NCI-H82 treated with DMSO at 0.1 percent for 48 hours (cell line): ENCODE measurements at regions not wholly inside any gene's neighbourhood (a gene's known extent, or its start where the extent isn't known, plus 50 kb on each side); places are given as distances from the start of the nearest gene placed in this dataset.
A peak's percentile ranks its signal among the peaks of the same experiment; 100 is the strongest.

Experiments
- DNase-seq: peaks from one replicate; lab custom pipeline; 2025; ENCODE audit not compliant: unreplicated experiment; lab: John Stamatoyannopoulos, UW

DNA sequence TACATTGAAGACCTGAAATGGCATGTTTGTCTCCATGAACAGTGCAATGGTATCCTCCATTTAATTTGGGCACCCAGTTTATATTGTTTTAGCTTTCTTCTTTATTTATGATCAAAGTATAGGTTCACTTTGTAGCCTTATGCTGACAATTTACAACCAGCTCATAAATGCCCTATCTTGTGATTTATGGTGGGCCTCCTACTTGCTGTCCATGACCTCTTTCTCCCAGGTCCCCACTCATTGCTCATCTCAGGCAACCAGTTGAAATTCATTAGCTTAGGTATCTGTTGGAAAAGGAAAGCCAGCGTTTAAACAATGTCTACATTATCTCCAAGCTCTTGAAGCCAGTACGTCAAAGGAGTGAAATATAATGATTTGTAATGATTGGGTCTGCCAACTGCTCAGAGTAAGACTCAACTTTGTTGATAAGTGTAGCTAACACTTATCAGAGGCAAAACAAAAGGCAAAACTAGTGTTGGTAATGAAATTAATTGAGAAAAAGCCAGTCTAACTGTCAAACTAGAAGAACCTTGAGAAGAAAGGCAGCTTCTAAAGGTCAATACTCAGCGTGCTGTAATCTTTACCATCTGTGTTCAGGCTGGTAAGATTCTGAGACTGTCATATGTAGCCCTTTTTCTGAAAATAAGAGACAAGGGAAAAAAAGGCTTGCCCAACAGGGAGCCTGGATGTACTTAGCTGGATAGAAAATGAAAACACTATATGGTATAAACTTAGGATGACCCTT, 695.9 kb downstream of the EPHA4 start:
- DNase-seq = no peak

DNA sequence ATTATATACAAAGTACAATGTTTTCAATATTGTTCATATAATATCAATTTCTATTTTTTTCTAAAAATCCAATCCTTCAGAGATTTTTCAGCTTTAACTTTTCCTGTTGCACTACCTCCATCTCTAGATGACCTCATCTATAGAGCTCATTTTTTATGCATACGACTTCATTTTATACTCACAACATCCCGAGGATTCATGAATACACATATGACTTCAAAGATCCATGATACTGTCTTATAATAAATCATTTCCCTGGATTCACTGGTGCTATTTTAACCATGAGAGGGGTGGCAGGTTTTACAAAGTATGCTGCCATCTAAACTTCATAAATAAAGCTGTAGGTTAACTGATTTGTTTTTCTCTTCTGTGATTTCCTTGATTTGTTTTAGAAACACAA, 694.6 kb downstream of the EPHA4 start:
- DNase-seq = no peak

DNA sequence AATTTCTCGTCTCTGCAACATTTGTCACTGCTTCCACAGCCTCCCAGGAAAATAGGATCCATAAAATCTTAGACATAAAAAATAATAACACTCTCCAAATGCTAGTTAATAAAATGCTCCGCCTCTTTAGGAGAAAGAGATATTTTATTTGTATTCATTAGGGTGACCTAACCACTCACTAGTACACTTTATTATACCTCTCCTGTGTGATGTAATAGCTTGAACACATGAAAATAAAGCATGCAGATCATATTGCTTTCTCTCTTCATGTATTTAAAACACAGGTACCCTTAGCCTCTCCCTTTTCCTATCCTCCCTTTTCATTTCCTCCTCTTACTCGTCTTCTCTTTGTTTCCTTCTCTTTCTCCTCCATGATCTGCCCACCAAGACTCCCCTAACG, 694.2 kb downstream of the EPHA4 start:
- no peak for DNase-seq

DNA sequence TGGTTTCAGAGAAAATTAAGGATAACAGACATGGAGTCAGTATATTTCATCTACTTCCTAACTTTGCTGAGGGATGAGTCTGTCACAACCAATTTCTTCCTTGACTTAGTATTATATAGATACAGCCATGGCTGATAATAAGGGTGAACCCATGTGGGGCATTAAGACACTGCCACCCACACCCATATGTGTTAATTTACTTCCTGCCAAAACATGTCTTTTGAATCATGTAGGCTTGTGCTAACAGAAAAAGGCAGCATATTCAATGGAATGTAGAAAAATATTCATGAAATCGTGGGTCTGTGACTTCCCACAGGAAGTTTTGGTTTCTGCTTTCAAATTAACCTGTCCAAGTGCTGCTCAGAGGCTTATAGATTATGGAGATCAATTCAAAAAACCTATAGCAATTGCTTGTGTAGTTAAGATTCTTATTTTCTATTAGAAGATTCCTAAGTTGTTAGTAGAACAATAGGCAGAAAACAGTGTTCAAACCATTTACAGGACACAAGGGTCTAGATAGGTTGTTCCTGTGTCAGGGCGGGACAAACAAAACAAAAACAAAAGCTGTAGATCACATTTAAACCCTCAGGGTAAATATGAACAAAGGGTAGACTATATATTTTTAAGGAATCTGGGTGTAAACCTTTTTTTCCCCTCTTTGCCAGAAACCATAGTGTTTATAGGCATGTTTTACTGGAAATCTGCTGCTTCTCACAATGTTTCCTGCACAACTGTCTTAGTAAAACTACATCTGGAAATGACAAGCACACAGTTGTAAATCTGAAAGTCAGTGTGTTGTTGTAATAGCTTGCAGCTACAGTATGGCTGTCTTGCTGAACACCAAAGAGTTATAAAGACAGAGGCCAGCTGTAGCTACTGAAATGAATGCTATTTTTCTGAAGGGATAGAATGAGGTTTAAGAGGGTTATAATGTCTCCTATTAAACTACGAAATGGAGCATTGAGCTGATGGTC, 691.2 kb downstream of the EPHA4 start:
- no peak for DNase-seq

DNA sequence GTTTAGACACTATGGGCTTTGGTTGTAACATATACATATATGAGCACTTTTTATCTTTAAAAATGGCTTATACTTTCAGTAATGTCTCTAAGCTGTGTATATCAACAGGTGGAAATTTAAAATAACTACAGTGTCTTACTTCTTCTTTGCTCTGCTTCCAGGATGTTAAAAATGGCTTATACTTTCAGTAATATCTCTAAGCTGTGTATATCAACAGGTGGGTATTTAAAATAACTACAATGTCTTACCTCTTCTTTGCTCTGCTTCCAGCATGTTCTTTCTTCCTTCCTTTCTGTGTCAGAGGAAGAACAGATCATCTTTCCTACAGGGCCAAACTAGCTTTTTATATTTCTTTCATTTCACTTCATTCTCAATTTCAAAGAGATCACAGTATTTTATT, 689.6 kb downstream of the EPHA4 start:
- DNase-seq = no peak

- DNase-seq = no peak
Measured at GRCh38 chr2:220885593-220885992, 686.5 kb downstream of the EPHA4 start.

DNA sequence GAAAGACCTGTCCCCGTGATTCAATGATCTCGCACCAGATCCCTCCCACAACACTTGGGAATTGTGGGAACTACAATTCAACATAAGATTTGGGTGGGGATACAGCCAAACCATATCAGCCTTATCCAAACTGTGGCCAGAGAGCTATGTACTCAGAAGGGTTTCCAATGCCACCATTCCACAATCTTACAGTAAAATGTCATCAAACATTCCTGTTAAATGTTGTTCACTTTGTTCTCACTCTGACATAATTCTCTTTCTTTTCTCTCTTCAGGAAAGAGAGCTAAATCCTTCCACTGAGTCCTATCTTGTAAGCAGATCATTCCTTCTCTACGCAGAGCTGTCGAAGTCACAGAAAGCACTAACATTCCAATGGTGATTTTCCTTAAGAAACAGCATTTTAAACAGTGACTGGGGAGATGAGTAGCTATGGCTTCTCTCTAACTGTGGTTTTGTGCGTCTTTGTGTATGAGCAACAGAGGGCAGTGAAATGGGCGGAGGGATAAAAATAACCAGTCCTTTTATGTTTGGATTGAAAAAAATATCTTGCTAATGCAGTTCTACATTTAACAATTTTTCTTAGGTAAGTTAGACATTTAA, 684.7 kb downstream of the EPHA4 start:
- no peak for DNase-seq

DNA sequence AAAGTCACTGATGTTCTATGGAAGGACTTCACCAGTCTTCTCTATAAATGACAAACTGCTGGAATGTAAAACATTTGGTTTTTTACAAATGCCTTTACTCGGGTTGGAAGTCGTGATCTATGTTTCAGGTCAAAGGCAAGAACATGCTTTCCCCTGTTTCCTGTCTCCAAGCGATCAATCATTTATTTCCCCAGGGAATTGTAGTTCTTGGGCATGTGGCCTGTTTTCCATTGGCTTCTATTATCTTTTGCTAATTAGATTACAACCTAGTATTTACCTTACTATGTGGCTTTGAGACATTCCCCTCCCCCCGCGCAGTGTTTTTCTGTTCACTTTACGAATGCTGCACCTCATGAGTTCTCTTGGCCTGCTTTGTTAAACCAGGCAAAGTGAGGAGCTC, 684.2 kb downstream of the EPHA4 start:
- DNase-seq = peak; percentile 65

- no peak for DNase-seq
Measured at GRCh38 chr2:220890931-220891330, 681.2 kb downstream of the EPHA4 start.

GRCh38 chr2:220891405-220891804, 680.7 kb downstream of the EPHA4 start:
- peak; percentile 28 for DNase-seq

DNA sequence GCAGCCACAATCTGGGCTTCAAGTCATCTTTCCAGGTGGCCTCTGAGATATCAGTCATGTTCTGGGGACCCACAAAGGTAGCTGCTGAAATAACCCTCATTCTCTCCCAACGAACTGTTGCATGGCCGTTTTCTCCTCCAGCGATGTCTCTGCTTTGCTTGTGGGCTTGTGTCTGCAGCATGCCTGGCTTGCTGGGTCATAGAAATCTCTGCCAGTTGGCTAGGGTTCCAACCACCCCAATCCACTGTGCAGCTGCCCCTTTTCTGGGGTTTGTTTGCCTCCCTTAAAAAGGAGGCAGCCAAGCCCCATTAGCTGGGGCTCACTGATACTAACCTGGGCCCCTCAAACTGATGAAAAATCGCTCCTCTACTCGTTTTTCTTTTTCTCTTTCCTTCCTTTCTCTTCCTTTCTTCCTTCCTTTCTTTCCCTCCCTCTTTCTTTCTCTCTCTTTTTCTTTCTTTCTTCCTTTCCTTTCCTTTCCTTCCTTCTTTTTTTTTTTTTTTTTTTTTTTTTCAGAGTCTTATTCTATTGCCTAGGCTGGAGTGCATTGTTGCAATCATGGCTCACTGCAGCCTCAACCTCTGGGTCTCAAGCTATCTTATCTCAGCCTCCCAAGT, 680.0 kb downstream of the EPHA4 start:
- no peak for DNase-seq

DNA sequence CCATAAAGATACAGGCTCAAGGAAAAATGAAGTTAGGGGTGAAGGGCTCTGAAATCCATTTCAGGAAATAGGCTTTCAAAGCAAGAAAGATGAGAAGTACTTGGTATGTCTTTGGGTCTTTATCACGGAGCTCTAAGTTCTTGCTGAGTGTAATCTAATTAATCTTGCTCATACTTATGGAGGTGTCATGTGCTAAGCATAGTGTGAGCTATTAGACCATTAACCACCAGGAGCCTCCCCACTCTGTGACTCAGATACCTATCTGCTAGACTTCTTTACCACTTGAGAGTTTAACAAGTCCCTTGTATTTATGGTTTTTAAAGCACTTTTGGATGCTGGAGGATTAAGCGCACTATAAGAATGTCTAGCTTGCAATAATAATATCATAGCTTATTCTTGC, 678.7 kb downstream of the EPHA4 start:
- DNase-seq = peak; percentile 48

- no peak for DNase-seq
Measured at GRCh38 chr2:220894069-220894468, 678.0 kb downstream of the EPHA4 start.

GRCh38 chr2:220899492-220899891, 672.6 kb downstream of the EPHA4 start:
- no peak for DNase-seq

GRCh38 chr2:220904015-220904414, 668.1 kb downstream of the EPHA4 start:
- no peak for DNase-seq

GRCh38 chr2:220913384-220913783, 658.7 kb downstream of the EPHA4 start:
- DNase-seq = no peak

- DNase-seq = no peak
Measured at GRCh38 chr2:220915092-220915623, 656.9 kb downstream of the EPHA4 start.

DNA sequence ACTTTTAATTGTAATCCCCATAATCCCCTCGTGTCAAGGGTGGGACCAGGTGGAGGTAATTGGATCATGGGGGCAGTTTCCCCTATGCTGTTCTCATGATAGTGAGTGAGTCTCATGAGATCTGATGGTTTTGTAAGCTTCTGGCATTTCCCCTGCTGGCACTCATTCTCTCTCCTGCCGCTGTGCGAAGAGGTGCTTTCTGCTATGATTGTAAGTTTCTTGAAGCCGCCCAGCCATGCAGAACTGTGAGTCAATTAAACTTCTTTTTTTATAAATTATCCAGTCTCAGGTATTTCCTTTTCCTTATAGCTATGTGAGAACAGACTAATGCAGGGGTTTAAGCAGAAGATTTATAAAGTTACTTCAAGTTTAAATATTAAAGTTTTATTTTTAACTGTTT, 655.2 kb downstream of the EPHA4 start:
- peak; percentile 9 for DNase-seq

GRCh38 chr2:220930271-220931076, 641.6 kb downstream of the EPHA4 start:
- DNase-seq = no peak

DNA sequence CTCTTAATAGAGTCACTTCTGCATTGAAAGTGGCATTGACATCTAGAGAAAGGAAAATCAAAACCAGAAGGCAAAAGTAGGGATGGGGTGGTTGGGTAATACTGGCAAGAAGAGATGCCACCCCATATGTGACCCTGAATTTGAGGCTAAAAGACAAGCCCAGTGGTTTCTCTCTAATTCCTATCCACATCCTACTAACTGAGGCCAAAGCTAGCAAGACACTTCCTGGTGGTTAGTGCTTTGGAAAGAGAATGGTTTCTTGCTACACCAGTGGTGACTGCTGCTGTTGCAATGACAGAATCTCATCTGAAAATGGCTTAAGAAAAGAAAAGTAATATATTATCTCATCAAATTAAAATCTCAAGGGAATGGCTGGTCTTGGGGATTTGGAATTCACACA, 640.6 kb downstream of the EPHA4 start:
- no peak for DNase-seq
